Motor neuron (in vitro differentiated cells): ENCODE measurements at regions not wholly inside any gene's neighbourhood (a gene's known extent, or its start where the extent isn't known, plus 50 kb on each side); places are given as distances from the start of the nearest gene placed in this dataset.
"Not testable (repeated sequence)": the region's sequence is repeated elsewhere in the genome, so short reads cannot be mapped to it uniquely, and the experiment has no call there.

Experiments
- ATAC-seq, 8 experiments: fragments of 200-7000 bp; cut with Tn5 transposase; replicated peaks in 6 of 8; 2 replicates each; pipeline ENCODE4 v1.8.0; 2021; ENCODE audit warnings: mild to moderate bottlenecking in 8 of 8, moderate library complexity in 8 of 8
- H3K27ac ChIP-seq, 2 donors: fragments of 250-450 bp; sonication (Bioruptor Pico); 2 replicates each; pipeline ENCODE4 v1.9.0; 2021; ENCODE audit warnings: antibody characterized with exemption in 2 of 2, mild to moderate bottlenecking in 2 of 2, moderate library complexity in 1 of 2
- H3K4me1 ChIP-seq, 2 donors: fragments of 250-450 bp; sonication (Bioruptor Pico); replicated peaks in 1 of 2; 2 replicates each; pipeline ENCODE4 v1.6.1; 2021; ENCODE audit warnings: antibody characterized with exemption in 2 of 2, mild to moderate bottlenecking in 2 of 2, moderate library complexity in 1 of 2
- H3K4me3 ChIP-seq, 5 donors: fragments of 250-450 bp; sonication (Bioruptor Pico); 2 replicates each; pipeline ENCODE4 v1.9.0; 2021; ENCODE audit warnings: antibody characterized with exemption in 5 of 5, mild to moderate bottlenecking in 5 of 5, moderate library complexity in 4 of 5
- WGBS, 10 experiments: fragments of 450-650 bp; shearing (Covaris generic); methylation state at CpG; one replicate each; pipeline ENCODE4 v1.0.0; 2022; 5-methylcytosine and 5-hydroxymethylcytosine counted together
- in situ Hi-C, 9 experiments: fragments of 400-800 bp; cut with MboI; loops; one replicate each; pipeline ENCODE4 v1.15.0; 2021; ENCODE audit warnings: low sequenced_read_pairs in 9 of 9, low pct_unique_long_range_greater_than_20kb in 2 of 9; ENCODE audit not compliant: unreplicated experiment in 9 of 9

DNA sequence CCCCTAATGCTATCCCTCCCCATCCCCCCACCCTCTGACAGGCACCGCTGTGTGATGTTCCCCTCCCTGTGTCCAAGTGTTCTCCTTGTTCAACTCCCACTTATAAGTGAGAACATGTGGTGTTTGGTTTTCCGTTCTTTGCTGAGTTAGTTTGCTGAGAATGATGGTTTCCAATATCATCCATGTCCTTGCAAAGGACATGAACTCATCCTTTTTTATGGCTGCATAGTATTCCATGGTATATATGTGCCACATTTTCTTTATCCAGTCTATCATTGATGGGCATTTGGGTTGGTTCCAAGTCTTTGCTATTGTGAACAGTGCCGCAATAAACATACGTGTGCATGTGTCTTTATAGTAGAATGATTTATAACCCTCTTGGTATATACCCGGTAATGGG lies 98.2 kb downstream of the EBLN1 start:
- 80 to 100% (median 100%) methylated on average over 1 to 2 of the region's 5 CpGs; no CpG with 5 or more reads in 5 of the 10 experiments for WGBS, 10 experiments
- H3K4me3 ChIP-seq, in situ Hi-C loops, H3K4me1 ChIP-seq, ATAC-seq, H3K27ac ChIP-seq: not testable (repeated sequence)

DNA sequence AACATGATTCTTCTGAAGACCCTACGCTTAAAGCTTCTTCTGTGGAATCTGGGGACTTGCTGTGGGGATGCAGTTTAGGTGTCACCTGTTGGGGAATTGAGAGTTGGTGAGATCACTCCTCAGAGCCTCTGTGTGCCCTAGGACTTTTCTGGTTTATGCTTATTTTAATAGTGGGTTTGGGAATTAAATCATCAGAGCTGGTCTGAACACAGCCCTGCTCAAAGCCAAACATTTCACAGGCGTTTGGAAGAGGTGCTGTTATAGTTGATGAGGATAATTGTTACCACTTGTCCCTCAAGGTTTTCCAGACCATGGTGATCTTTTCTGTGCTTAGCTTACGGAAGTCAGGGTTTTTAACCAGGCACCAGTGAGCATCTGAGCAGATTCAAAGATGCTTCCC lies 106.1 kb downstream of the EBLN1 start:
- Histone ChIP-seq H3K4me3 (no peak overlapping the region), H3K4me1 (no peaks in the 10 kb centered on the region), H3K27ac (no peak overlapping the region)
- ATAC-seq: peak in 2 of 8 experiments; percentile 45 to 63
- in situ Hi-C loops: no loop called here
- WGBS, 10 experiments: 14 to 94% (median 65%) methylated on average over 1 to 2 of the region's 3 CpGs; no CpG with 5 or more reads in 2 of the 10 experiments

DNA sequence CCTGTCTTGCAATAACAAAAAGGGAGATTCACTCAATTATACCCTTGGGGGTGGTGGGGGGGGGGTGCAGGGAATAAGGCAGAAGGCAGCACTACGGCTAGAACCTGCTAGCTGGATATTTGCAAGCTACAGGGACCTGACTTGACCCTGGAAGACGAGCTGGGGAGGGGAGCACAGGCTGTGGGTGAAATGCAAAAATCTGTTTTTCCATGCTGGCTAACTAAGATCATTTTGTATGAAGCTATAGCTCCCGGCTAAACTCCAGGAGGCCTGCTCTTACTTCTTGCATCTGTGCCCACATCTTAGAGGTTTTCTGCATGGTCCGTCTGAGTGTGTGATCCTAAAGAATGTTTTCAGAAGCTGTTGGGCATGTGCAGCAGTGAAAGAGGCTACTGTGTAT lies 106.6 kb downstream of the EBLN1 start:
- Histone ChIP-seq H3K27ac (no peak overlapping the region), H3K4me3 (no peak overlapping the region), H3K4me1 (no peaks in the 10 kb centered on the region)
- ATAC-seq: peak in 3 of 8 experiments; percentile 21 to 79 (median 39)
- WGBS, 10 experiments: 0 to 86% (median 38%) methylated on average over 1 to 4 of the region's 4 CpGs; no CpG with 5 or more reads in 5 of the 10 experiments
- in situ Hi-C loops: no loop called here

DNA sequence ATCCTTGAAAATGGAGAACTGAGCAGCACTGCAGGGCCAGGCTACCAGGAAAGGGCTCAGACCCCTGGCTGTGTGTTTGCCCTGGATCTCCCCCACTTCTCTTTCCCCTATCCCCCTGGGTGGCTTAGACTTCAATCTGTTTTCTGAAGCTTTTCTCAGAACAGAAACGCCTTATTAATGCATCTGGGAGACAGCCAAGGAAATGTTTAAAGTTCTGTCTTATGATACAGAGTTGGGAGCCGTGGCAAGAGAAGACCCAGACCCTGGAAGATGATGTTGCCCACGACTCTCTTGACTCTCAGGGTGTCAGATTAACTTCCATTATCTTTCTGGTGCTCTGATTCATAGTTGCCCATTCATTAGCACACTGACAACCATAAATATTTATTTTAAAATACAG lies 107.1 kb downstream of the EBLN1 start:
- no peak for ATAC-seq
- H3K4me3 ChIP-seq: no peak overlapping the region
- H3K4me1 ChIP-seq: no peaks in the 10 kb centered on the region
- in situ Hi-C loops: no loop called here
- H3K27ac ChIP-seq: no peak overlapping the region
- 0 to 73% (median 40%) methylated on average over 1 to 3 of the region's 3 CpGs; no CpG with 5 or more reads in 3 of the 10 experiments for WGBS, 10 experiments

DNA sequence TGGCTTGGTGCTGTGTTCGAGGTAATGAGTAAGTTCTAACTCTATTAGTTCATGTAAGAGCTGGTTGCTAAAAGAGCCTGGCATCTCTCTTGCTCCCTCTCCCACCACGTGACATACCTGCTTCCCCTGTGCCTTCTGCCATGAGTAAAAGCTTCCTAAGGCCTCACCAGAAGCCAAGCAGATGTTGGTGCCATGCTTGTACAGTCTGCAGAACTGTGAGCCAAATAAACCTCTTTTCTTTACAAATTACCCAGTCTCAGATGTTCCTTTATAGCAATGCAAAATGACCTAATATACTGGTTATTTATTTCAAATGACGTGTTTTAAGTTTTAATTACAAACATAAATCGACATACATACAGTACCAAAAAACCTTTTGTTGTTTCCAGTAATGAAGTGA lies 101.7 kb upstream of the DNAJC1 start:
- in situ Hi-C loops: no loop called here
- Histone ChIP-seq H3K4me3 (no peak overlapping the region), H3K4me1 (no peaks in the 10 kb centered on the region), H3K27ac (no peak overlapping the region)
- ATAC-seq: no peak
- WGBS, 10 experiments: 0 to 94% (median 50%) methylated on average over 1 to 4 of the region's 4 CpGs; no CpG with 5 or more reads in 1 of the 10 experiments

DNA sequence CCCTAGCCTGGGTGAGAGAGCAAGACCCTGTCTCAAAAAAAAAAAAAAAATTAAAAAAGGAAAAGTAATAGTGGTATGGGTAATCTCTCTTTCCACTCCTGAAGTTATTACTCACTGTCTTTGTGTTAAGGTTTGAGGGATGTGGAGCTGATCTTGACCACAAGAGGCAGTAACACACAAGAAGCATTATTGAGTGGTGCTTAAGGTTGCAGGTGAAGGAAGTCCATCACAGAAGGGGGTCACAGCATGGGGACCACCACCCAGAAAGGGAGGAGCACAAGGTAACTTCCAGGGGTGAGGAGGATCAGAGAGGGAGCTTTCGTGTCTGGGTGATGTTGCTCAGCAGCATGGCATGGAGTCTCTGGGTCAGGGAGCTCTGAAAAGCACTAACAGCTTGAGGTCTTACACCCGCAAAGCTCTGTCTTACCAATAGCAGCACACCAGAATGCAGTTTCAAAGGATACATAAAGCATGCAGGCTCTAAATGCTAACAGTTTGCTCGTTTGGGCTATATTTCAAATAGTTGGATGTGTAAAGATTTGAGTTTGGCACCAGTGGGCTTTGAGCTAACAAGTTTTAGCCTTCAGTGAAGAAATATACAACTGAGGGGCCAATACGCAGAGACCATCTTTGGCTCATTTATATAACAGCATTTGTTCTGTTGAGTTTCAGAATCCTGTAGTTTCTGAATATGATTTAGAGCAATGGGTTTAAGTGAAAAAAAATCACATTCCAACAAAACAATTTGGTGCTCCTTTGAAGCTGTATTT lies 100.4 kb upstream of the DNAJC1 start:
- 0 to 100% (median 71%) methylated on average over 1 to 3 of the region's 4 CpGs for WGBS, 10 experiments

DNA sequence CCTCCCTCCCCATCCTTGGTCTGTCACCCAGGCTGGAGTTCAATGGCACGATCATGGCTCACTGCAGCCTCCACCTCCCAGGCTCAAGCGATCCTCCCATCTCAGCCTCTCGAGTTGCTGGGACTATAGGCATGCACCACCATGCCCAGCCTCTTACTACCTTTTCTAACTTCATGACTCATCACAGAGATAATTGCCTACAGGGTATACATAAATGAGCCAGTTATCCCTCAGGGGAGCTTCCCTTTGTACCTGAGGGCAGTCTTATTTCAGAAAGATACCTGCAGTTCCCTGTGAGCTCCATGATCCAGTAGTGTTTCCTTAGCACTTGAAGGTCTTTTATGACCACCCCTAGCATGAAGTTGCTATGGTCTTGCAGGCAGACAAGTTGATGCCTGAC lies 94.2 kb upstream of the DNAJC1 start:
- no peak overlapping the region for H3K4me3 ChIP-seq
- H3K27ac ChIP-seq: no peak overlapping the region
- no peak for ATAC-seq
- in situ Hi-C loops: no loop called here
- no peaks in the 10 kb centered on the region for H3K4me1 ChIP-seq
- WGBS, 10 experiments: 50 to 79% methylated on average over 2 of the region's 3 CpGs; no CpG with 5 or more reads in 8 of the 10 experiments

More for the DNA sequence above, 100.4 kb upstream of the DNAJC1 start:
- H3K4me1 ChIP-seq: no peaks in the 10 kb centered on the region
- H3K4me3 ChIP-seq: no peak overlapping the region
- no peak overlapping the region for H3K27ac ChIP-seq
- peak in 1 of 8 experiments; percentile 43 for ATAC-seq
- in situ Hi-C loops: no loop called here

DNA sequence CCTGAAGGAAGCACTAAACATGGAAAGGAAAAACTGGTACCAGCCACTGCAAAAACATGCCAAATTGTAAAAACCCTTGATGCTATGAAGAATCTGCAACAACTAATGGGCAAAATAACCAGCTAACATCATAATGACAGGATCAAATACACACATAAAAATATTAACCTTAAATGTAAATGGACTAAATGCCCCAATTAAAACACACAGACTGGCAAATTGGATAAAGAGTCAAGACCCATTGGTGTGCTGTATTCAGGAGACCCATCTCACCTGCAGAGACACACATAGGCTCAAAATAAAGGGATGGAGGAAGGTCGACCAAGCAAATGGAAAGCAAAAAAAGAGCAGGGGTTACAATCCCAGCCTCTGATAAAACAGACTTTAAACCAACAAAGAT lies 87.7 kb upstream of the DNAJC1 start:
- H3K27ac ChIP-seq, ATAC-seq, H3K4me1 ChIP-seq, H3K4me3 ChIP-seq, in situ Hi-C loops: not testable (repeated sequence)
- 14 to 100% (median 57%) methylated on average over 1 of the region's 1 CpG; no CpG with 5 or more reads in 5 of the 10 experiments for WGBS, 10 experiments

DNA sequence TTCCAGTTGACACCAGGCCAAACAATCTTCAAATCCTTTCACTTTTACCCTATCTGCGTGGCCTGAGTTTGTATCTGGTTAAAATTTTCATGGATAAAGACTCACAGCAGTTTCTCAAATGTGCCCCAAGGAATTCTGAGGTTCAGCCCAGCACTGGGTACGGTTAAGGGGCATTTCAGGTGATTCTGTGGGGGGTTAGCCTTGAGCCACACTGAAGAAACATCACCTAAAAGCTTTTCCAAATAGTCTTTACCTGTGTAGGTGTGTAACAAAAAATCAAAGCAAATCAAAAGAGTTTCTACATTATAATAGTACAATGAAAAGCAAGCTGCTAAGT lies 83.8 kb upstream of the DNAJC1 start:
- ATAC-seq: no peak
- in situ Hi-C loops: no loop called here

DNA sequence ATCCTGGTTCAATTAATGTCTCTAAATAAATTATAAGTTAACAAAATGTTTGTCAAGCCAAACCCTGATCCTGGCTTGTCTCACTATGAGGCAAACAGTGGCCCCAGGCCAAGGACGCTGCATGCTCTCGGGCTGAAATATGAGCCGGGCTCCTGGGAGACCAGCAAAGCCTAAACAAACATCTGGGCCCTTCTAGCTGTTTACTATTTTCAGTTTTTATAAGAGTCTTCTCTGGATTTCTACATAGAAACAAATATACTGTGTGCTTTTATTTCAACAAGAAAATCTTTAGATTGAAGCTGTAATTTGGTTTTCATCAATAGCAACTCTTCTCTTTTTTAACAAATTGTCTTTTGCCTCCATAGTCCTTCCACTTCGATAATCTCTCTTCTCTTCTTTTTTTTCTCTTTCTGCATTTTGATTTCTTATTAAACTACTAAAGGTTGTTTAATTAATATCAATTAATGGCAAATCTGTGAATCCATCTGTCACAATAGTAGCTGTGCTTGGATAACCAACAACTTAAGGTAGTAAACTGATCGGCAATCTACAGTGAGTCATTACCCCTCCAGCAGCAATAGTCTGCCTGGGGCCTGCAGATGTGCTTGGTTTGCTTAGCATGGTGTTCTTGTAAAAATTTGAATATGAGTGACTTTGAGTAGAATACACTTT lies 83.3 kb upstream of the DNAJC1 start:
- H3K27ac ChIP-seq: no peak overlapping the region
- ATAC-seq: peak in 6 of 8 experiments; percentile 43 to 99 (median 98)
- WGBS, 10 experiments: 4 to 48% (median 29%) methylated on average over 2 to 5 of the region's 5 CpGs
- in situ Hi-C loops: no loop called here
- no peaks in the 10 kb centered on the region for H3K4me1 ChIP-seq
- H3K4me3 ChIP-seq: no peak overlapping the region

More for the DNA sequence above, 83.8 kb upstream of the DNAJC1 start:
- H3K4me1 ChIP-seq: no peaks in the 10 kb centered on the region
- WGBS, 10 experiments: 14 to 100% (median 60%) methylated on average over 1 to 2 of the region's 2 CpGs; no CpG with 5 or more reads in 1 of the 10 experiments
- H3K4me3 ChIP-seq: no peak overlapping the region
- H3K27ac ChIP-seq: no peak overlapping the region

DNA sequence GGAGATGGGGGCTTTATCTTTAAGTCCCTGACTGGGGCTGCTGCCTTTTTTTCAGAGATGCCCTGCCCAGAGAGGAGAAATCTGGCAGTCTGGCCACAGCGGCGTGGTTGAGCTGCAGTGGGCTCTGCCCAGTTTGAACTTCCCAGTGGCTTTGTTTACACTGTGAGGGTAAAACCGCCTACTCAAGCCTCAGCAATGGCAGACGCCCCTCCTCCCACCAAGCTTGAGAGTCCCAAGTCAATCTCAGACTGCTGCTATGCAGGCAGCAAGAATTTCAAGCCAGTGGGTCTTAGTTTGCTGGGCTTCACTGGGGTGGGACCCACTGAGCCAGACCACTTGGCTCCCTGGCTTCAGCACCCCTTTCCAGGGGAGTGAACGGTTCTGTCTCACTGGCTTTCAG lies 76.4 kb upstream of the DNAJC1 start:
- peak in 1 of 8 experiments; percentile 42 for ATAC-seq
- H3K27ac ChIP-seq, H3K4me3 ChIP-seq, in situ Hi-C loops, H3K4me1 ChIP-seq: not testable (repeated sequence)
- 0 to 53% (median 10%) methylated on average over 1 to 3 of the region's 5 CpGs; no CpG with 5 or more reads in 3 of the 10 experiments for whole genome bisulfite sequencing, 10 experiments

DNA sequence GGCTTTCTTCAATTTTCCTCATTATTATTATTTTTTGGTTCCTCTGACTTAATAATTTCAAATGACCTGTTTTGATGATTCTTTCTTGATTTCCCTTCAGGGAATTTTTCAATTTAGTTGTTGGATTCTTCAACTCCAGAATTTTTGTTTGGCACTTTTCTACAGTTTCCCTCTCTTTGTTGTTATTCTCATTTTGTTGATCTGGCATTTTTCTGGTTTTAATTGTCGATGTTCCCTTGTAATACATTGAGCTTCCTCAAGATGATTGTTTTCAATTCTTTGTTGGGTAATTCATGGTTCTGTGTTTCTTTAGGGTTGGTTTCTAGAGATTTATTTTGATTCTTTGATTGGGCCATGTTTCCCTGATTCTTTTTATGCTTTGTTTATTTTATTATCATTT lies 67.8 kb upstream of the DNAJC1 start:
- H3K27ac ChIP-seq: no peak overlapping the region
- in situ Hi-C loops: no loop called here
- H3K4me1 ChIP-seq: no peaks in the 10 kb centered on the region
- ATAC-seq: no peak
- no peak overlapping the region for H3K4me3 ChIP-seq
- 0 to 100% (median 80%) methylated on average over 1 of the region's 1 CpG; no CpG with 5 or more reads in 1 of the 10 experiments for WGBS, 10 experiments

DNA sequence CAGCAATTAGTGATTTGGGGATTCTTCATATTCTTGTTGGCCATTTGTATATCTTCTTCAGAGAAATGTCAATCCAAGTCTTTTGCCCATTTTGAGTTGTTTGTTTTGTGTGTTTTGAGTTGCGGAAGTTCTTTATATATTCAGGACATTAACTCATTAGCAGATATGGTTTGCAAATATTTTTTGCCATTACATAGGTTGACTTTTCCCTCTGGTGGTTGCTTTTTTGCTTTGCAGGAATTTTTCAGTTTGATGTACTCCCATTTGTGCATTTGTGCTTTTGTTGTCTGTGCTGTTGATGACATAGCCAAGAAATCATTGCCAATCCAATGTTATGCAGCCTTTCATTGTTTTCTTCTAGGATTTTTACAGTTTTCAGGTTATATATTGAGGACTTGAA lies 63.6 kb upstream of the DNAJC1 start:
- in situ Hi-C loops: no loop called here
- no peak for ATAC-seq

More for the DNA sequence above, 63.6 kb upstream of the DNAJC1 start:
- Histone ChIP-seq H3K4me3 (no peak overlapping the region), H3K27ac (no peak overlapping the region), H3K4me1 (no peaks in the 10 kb centered on the region)
- WGBS, 10 experiments: 67 to 100% (median 100%) methylated on average over 1 of the region's 1 CpG; no CpG with 5 or more reads in 2 of the 10 experiments
